Upper lobe of left lung (tissue), 6 donors: ENCODE measurements at regions not wholly inside any gene's neighbourhood (a gene's known extent, or its start where the extent isn't known, plus 50 kb on each side); places are given as distances from the start of the nearest gene placed in this dataset.

ENCODE experiments used
- ATAC-seq, 2 donors: fragments of 200-7000 bp; cut with Tn5 transposase; one replicate each; pipeline ENCODE4 v1.9.1; 2022; ENCODE audit warnings: mild to moderate bottlenecking in 2 of 2, moderate library complexity in 2 of 2; ENCODE audit not compliant: low FRiP score in 2 of 2
- DNase-seq, 2 donors: peaks; one replicate each; pipeline ENCODE4 v3.0.0-alpha.2; 2019 to 2020
- H3K27ac ChIP-seq, 4 donors: fragments of 200-600 bp; sonication (generic); one replicate each; pipeline ENCODE4 v1.5.1; 2016 to 2019
- H3K27me3 ChIP-seq, 4 donors: fragments of 200-600 bp; sonication (generic); one replicate each; pipeline ENCODE4 v1.5.1; 2017 to 2019
- H3K36me3 ChIP-seq, 4 donors: fragments of 200-600 bp; sonication (generic); one replicate each; pipeline ENCODE4 v1.5.1; 2016 to 2019
- H3K4me1 ChIP-seq, 4 donors: fragments of 200-600 bp; sonication (generic); one replicate each; pipeline ENCODE4 v1.5.1; 2018 to 2019
- H3K4me3 ChIP-seq, 4 donors: fragments of 200-600 bp; sonication (generic); one replicate each; pipeline ENCODE4 v1.5.1; 2017 to 2019; ENCODE audit warnings: mild to moderate bottlenecking in 2 of 4, moderate library complexity in 1 of 4
- H3K9me3 ChIP-seq, 4 donors: fragments of 200-600 bp; sonication (generic); one replicate each; pipeline ENCODE4 v1.5.1; 2018 to 2019
- CTCF ChIP-seq, 6 experiments: fragments of 450-650 bp in 4 of 6; fragments of 200-600 bp in 2 of 6; sonication (generic) in 2 of 6; IDR thresholded peaks; one replicate each; pipeline ENCODE4 v1.5.1; 2016 to 2019; ENCODE audit warnings: antibody characterized with exemption in 6 of 6
- EP300 ChIP-seq, 4 donors: sonication (generic); formaldehyde crosslinking; IDR thresholded peaks; one replicate each; pipeline ENCODE4 v1.5.1; 2017; ENCODE audit warnings: antibody characterized with exemption in 4 of 4, control low read depth in 2 of 4
- POLR2A ChIP-seq, 4 donors: fragments of 450-650 bp; IDR thresholded peaks; one replicate each; pipeline ENCODE4 v1.5.1; 2016 to 2017; ENCODE audit warnings: antibody characterized with exemption in 4 of 4, mild to moderate bottlenecking in 2 of 4
- POLR2AphosphoS5 ChIP-seq, 2 donors: sonication (generic); formaldehyde crosslinking; IDR thresholded peaks; one replicate each; pipeline ENCODE4 v1.5.1; 2017; ENCODE audit warnings: antibody characterized with exemption in 2 of 2
- WGBS, 2 donors: methylation state at CpG; one replicate each; pipeline ENCODE4 v1.1.5; 2017 to 2018; 5-methylcytosine and 5-hydroxymethylcytosine counted together
- donor health status: DM: no; HTN: no; CAD: no; lungs with moderate emphysema.
- donor health status: DM: no; HTN: yes; CAD: no; lungs with severe emphysema.

DNA sequence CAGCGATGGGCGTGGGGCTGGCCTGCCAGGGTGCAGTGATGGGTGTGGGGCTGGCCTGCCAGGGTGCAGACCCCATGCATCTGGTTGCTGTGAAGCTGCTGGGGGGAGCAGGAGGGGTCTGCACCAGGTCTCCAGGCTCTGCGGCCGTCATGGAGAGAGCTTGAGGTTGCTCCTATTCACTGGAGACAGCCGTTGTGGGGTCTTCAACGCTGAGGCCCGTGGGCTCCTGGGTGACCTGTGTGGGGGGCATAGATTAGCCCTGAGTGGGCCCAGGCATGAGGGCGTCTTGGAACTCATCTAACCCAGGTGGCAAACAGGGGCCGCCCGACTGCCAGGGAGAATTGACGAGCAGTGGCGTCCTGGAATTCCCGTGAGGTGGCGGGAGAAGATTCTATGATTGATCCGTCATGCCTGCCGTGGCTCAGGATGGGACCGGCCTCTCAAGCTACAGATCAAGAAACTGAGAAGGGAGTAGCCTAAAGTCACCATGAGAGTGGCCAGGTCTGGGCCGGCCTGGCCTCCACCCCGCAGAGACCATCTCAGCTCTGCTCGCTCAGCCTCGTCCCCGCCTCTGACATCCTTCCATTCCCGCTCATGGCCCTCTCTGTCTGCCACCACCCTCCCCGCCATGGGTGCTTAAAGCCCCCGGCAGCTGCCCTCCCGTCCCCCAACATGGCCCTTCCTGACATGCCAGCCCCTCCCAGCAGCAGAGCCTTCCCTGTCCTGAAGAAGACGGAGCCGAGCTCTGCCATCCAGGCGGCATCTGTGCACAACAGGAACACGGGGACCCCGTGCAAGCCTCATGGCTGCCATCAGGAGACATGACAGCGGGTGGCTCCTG, 50.7 kb upstream of the ACSF3 start:
- no peaks in the 10 kb centered on the region for H3K4me1 ChIP-seq
- H3K4me3 ChIP-seq: no peak overlapping the region
- H3K36me3 ChIP-seq: no peaks in the 10 kb centered on the region
- H3K27ac ChIP-seq: no peak overlapping the region
- 79% methylated on average over 24 to 30 of the region's 32 CpGs for WGBS, 2 donors
- no peaks in the 10 kb centered on the region for H3K9me3 ChIP-seq
- no peaks in the 10 kb centered on the region for H3K27me3 ChIP-seq
- ATAC-seq (no peak), DNase-seq (peak in 1 of 2 donors; percentile 56)
- no peak for TF ChIP-seq POLR2A (IDR thresholded peaks at IDR 0.05)
- TF ChIP-seq EP300 (IDR thresholded peaks at IDR 0.05): no peak
- no peak for TF ChIP-seq CTCF (IDR thresholded peaks at IDR 0.05)
- no peak for TF ChIP-seq POLR2AphosphoS5 (IDR thresholded peaks at IDR 0.05)

DNA sequence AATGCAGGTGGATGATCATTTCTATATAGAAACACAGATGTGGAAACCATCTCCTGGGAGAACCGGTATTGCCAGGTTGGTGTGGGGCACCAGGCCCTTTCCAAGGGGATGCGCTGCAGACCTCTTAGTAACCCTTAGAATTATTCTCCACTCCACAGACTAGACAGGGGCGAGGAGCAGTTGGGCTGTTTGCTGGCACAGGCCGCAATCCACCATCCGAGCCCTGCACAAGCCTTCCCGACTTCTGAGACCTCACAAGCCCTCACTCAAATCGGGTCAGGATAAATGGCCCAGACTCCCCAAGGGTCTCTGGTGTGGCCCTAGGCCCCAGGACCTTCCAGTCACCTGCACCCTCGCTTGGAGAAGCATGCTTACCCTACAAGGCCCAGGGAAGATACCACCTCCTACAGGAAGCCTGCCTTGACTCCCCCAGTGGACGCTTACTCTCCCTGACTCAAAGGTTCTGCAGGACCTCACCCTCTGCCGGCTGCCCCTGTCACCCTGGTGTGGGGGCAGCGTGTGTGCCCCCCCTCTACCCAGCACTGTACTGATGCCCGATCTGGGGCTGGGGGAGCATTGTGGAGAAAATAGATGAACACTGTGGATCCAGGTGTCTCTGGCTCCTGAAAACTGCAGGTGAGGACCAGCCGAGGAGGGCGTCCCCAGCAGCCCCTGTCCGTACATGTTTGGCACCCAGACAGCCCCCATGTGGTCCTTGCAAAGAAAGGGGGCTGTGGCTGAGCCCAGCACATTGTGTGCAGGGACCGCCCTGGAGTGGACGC, 49.8 kb upstream of the ACSF3 start:
- Histone ChIP-seq H3K4me3 (no peak overlapping the region), H3K36me3 (no peaks in the 10 kb centered on the region), H3K27ac (no peak overlapping the region), H3K27me3 (no peaks in the 10 kb centered on the region), H3K9me3 (no peaks in the 10 kb centered on the region), H3K4me1 (no peaks in the 10 kb centered on the region)
- 77 to 81% methylated on average over 16 to 17 of the region's 17 CpGs for WGBS, 2 donors
- no peak for ATAC-seq
- no peak for DNase-seq
- TF ChIP-seq CTCF (IDR thresholded peaks at IDR 0.05): no peak
- no peak for TF ChIP-seq POLR2A (IDR thresholded peaks at IDR 0.05)
- no peak for TF ChIP-seq POLR2AphosphoS5 (IDR thresholded peaks at IDR 0.05)
- TF ChIP-seq EP300 (IDR thresholded peaks at IDR 0.05): no peak
